Activated T-helper 2 cell treated with anti-CD3 and anti-CD28 coated beads, Interferon-gamma antibody, Interleukin-2, Interleukin-4, amounts not matched to agents 10 μg/mL and 5 μg/mL and 100 μg/mL, durations not matched to agents 14 hours and 24 hours and 36 hours (primary cell): ENCODE measurements at regions not wholly inside any gene's neighbourhood (a gene's known extent, or its start where the extent isn't known, plus 50 kb on each side); places are given as distances from the start of the nearest gene placed in this dataset.

Experiments
- DNase-seq: peaks from one replicate; pipeline ENCODE4 v3.0.0; 2021; ENCODE audit warnings: low spot score
- H3K27ac Mint-ChIP-seq: one replicate; pipeline ENCODE4 v1.8.0; 2021; ENCODE audit warnings: mixed read lengths
- H3K27me3 Mint-ChIP-seq: one replicate; pipeline ENCODE4 v1.8.0; 2021; ENCODE audit warnings: low read depth, mixed read lengths
- H3K36me3 Mint-ChIP-seq: one replicate; pipeline ENCODE4 v1.8.0; 2021; ENCODE audit warnings: low read depth, mixed read lengths
- H3K4me1 Mint-ChIP-seq: one replicate; pipeline ENCODE4 v1.8.0; 2021; ENCODE audit warnings: low read depth, mixed read lengths
- H3K4me3 Mint-ChIP-seq: one replicate; pipeline ENCODE4 v1.8.0; 2021; ENCODE audit warnings: low read depth, mild to moderate bottlenecking, moderate library complexity, mixed read lengths
- H3K9me3 Mint-ChIP-seq: one replicate; pipeline ENCODE4 v1.8.0; 2021; ENCODE audit warnings: mixed read lengths
- intact Hi-C: fragments of 100-400 bp; cut with micrococcal nuclease; formaldehyde crosslinking; loops from one replicate; pipeline ENCODE4 v1.15.1; 2023

- Mint-ChIP-seq H3K27ac (no peak overlapping the region), H3K36me3 (no peaks in the 10 kb centered on the region), H3K4me3 (no peak overlapping the region), H3K9me3 (peaks cover 9% of the 10 kb centered on the region), H3K4me1 (no peaks in the 10 kb centered on the region), H3K27me3 (no peaks in the 10 kb centered on the region)
- no peak for DNase-seq
- intact Hi-C loops, result no loop called here
These were observed 1190.3 kb downstream of the GALC start for GRCh38 chr14:86802726-86803125.

- H3K9me3 Mint-ChIP-seq, result peaks cover 6% of the 10 kb centered on the region
- intact Hi-C loops, result no loop called here
- H3K4me1 Mint-ChIP-seq, result no peaks in the 10 kb centered on the region
- H3K27ac Mint-ChIP-seq, result no peak overlapping the region
- H3K4me3 Mint-ChIP-seq, result no peak overlapping the region
- H3K27me3 Mint-ChIP-seq, result no peaks in the 10 kb centered on the region
- DNase-seq, result no peak
- H3K36me3 Mint-ChIP-seq, result no peaks in the 10 kb centered on the region
These were observed 1193.7 kb downstream of the GALC start for GRCh38 chr14:86799244-86799647.

GRCh38 chr14:86798330-86798729 is 1194.7 kb downstream of the GALC start:
- no peak for DNase-seq
- Mint-ChIP-seq H3K4me1 (no peaks in the 10 kb centered on the region), H3K4me3 (no peak overlapping the region), H3K27ac (no peak overlapping the region), H3K27me3 (no peaks in the 10 kb centered on the region), H3K9me3 (peaks cover 5% of the 10 kb centered on the region), H3K36me3 (no peaks in the 10 kb centered on the region)
- intact Hi-C loops, result no loop called here

- Mint-ChIP-seq H3K9me3 (peaks cover 8% of the 10 kb centered on the region), H3K4me1 (no peaks in the 10 kb centered on the region), H3K27me3 (no peaks in the 10 kb centered on the region), H3K27ac (no peak overlapping the region), H3K36me3 (no peaks in the 10 kb centered on the region), H3K4me3 (no peak overlapping the region)
- DNase-seq, result no peak
- intact Hi-C loops, result no loop called here
These were observed 1196.0 kb downstream of the GALC start for GRCh38 chr14:86797075-86797351.

- DNase-seq, result no peak
- no peak overlapping the region for H3K4me3 Mint-ChIP-seq
- H3K4me1 Mint-ChIP-seq, result no peaks in the 10 kb centered on the region
- intact Hi-C loops, result no loop called here
- H3K27me3 Mint-ChIP-seq, result no peaks in the 10 kb centered on the region
- H3K27ac Mint-ChIP-seq, result no peak overlapping the region
- no peaks in the 10 kb centered on the region for H3K36me3 Mint-ChIP-seq
- H3K9me3 Mint-ChIP-seq, result peaks cover 11% of the 10 kb centered on the region
These were observed 1196.5 kb downstream of the GALC start for GRCh38 chr14:86796221-86797074.

- H3K27me3 Mint-ChIP-seq, result no peaks in the 10 kb centered on the region
- no peak overlapping the region for H3K4me3 Mint-ChIP-seq
- no peak overlapping the region for H3K27ac Mint-ChIP-seq
- DNase-seq, result no peak
- intact Hi-C loops, result no loop called here
- no peaks in the 10 kb centered on the region for H3K4me1 Mint-ChIP-seq
- peaks cover 12% of the 10 kb centered on the region for H3K9me3 Mint-ChIP-seq
- no peaks in the 10 kb centered on the region for H3K36me3 Mint-ChIP-seq
These were observed 1198.3 kb downstream of the GALC start for GRCh38 chr14:86794689-86795088.

GRCh38 chr14:86790408-86791364 is 1202.3 kb downstream of the GALC start:
- intact Hi-C loops, result no loop called here
- Mint-ChIP-seq H3K27ac (no peak overlapping the region), H3K36me3 (no peaks in the 10 kb centered on the region), H3K4me1 (no peaks in the 10 kb centered on the region), H3K4me3 (no peak overlapping the region), H3K9me3 (peaks cover 22% of the 10 kb centered on the region), H3K27me3 (no peaks in the 10 kb centered on the region)
- no peak for DNase-seq

- no peaks in the 10 kb centered on the region for H3K4me1 Mint-ChIP-seq
- DNase-seq, result no peak
- no peak overlapping the region for H3K4me3 Mint-ChIP-seq
- intact Hi-C loops, result no loop called here
- H3K27ac Mint-ChIP-seq, result no peak overlapping the region
- H3K36me3 Mint-ChIP-seq, result no peaks in the 10 kb centered on the region
- no peaks in the 10 kb centered on the region for H3K27me3 Mint-ChIP-seq
- H3K9me3 Mint-ChIP-seq, result peaks cover 25% of the 10 kb centered on the region
These were observed 1204.8 kb downstream of the GALC start for GRCh38 chr14:86788224-86788623.

GRCh38 chr14:86787717-86788116 is 1205.3 kb downstream of the GALC start:
- no peaks in the 10 kb centered on the region for H3K36me3 Mint-ChIP-seq
- DNase-seq, result no peak

GRCh38 chr14:86782092-86782580 is 1210.8 kb downstream of the GALC start:
- H3K27ac Mint-ChIP-seq, result no peak overlapping the region
- H3K4me3 Mint-ChIP-seq, result no peak overlapping the region
- no peaks in the 10 kb centered on the region for H3K27me3 Mint-ChIP-seq
- H3K4me1 Mint-ChIP-seq, result no peaks in the 10 kb centered on the region
- H3K9me3 Mint-ChIP-seq, result peaks cover 30% of the 10 kb centered on the region
- intact Hi-C loops, result no loop called here
- DNase-seq, result no peak
- no peaks in the 10 kb centered on the region for H3K36me3 Mint-ChIP-seq

More at GRCh38 chr14:86787717-86788116, 1205.3 kb downstream of the GALC start:
- Mint-ChIP-seq H3K27me3 (no peaks in the 10 kb centered on the region), H3K9me3 (peaks cover 25% of the 10 kb centered on the region), H3K4me1 (no peaks in the 10 kb centered on the region), H3K4me3 (no peak overlapping the region), H3K27ac (no peak overlapping the region)
- intact Hi-C loops, result no loop called here

- no peak overlapping the region for H3K27ac Mint-ChIP-seq
- no peak for DNase-seq
- intact Hi-C loops, result no loop called here
- H3K36me3 Mint-ChIP-seq, result no peaks in the 10 kb centered on the region
- no peak overlapping the region for H3K4me3 Mint-ChIP-seq
- no peaks in the 10 kb centered on the region for H3K27me3 Mint-ChIP-seq
- peaks cover 24% of the 10 kb centered on the region for H3K9me3 Mint-ChIP-seq
- H3K4me1 Mint-ChIP-seq, result no peaks in the 10 kb centered on the region
These were observed 1212.0 kb downstream of the GALC start for GRCh38 chr14:86780876-86781510.

GRCh38 chr14:86780461-86780860 is 1212.5 kb downstream of the GALC start:
- DNase-seq, result no peak
- Mint-ChIP-seq H3K27me3 (no peaks in the 10 kb centered on the region), H3K4me3 (no peak overlapping the region), H3K36me3 (no peaks in the 10 kb centered on the region), H3K9me3 (peaks cover 25% of the 10 kb centered on the region), H3K27ac (no peak overlapping the region), H3K4me1 (no peaks in the 10 kb centered on the region)
- intact Hi-C loops, result no loop called here
